HCEC 1CT (cell line): ENCODE measurements at regions not wholly inside any gene's neighbourhood (a gene's known extent, or its start where the extent isn't known, plus 50 kb on each side); places are given as distances from the start of the nearest gene placed in this dataset.
"Not testable (repeated sequence)": the region's sequence is repeated elsewhere in the genome, so short reads cannot be mapped to it uniquely, and the experiment has no call there.

Experiments
- DNase-seq: peaks from one replicate; pipeline ENCODE4 v3.0.0-alpha.2; 2017

DNA sequence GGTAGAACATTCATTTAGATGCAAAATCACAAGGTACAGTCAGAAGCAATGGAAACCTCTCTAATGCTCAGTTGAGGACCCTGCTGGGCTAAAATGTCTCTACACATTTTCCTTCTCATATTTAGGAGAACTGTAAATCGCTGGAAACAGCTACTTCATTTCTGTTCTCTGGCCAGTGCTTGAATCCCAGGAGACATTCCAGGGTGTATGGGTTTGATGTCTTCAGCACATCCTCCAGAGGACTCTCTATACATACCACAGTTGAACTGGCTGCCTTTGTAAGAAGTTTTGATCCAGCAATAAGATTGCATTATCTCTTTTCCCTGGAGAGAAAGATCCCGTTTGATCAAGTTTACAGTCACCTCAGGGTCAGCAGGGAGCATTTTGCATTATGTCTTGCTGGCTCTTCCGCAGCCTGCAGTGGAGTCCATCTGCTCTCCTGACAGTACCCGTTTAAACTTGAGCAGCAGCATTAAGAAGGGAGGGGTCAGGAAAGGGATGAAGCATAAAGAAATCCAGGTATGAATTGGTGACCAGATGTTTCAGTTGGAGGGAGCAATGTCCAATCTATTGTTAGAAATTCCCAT, 676.0 kb downstream of the EPHA3 start:
- no peak for DNase-seq

DNA sequence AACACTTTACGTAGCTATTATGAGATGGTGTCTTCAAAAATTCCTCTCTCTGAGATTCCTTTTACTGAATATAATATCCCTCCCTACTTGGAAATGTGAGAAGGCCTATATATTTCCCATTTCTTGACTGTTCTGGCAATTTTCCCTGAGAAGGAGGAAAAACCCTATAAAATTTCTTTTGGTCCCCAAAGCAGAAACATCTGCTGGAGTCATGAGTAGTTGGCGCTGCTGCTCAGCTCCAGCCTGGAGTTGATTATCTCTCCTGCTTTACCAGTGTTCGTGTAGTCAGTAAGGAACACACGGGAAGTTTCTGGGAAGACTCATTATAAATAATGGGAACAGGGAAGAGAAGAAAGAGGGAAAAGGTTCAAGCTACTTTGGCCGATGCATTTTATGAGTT, 680.1 kb downstream of the EPHA3 start:
- DNase-seq = no peak

- no peak for DNase-seq
Observed at GRCh38 chr3:89787979-89788378, 680.6 kb downstream of the EPHA3 start.

DNA sequence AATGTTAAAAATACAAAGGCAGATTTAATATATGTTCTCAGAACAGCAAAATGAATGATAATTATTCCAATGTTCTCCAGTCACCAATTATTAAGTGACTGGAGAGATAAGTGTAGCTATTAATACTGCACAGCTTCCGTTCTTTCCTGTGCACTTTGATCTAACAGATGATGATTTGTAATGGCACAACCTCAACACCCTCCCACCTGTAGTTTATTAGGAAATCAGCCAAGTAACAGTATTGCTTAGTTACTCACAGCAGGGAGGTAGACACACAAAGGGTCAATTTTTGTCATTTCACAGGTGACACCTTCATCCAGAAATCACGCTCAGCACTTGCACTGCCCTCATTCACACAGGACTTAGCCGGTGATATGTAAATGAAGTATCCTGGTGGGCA, 688.1 kb downstream of the EPHA3 start:
- no peak for DNase-seq

DNA sequence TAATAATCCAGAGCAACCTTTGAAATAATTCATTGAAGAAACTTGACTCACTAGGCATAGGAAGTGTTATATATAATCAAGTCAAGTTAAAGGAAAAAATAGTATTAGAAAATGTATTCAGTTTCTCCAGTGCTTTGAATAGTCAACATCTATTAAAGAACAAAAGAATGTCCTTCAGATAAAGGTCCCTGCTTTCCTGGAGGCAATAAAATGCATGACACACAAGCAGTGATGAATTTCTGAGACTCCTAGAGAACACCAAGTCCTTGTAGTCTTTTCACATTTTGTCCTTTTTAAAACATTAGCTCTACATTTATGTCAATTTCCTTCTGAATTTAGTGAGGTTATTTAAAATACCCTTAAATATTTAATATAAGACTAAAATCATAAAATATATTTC, 695.5 kb downstream of the EPHA3 start:
- DNase-seq = no peak

DNA sequence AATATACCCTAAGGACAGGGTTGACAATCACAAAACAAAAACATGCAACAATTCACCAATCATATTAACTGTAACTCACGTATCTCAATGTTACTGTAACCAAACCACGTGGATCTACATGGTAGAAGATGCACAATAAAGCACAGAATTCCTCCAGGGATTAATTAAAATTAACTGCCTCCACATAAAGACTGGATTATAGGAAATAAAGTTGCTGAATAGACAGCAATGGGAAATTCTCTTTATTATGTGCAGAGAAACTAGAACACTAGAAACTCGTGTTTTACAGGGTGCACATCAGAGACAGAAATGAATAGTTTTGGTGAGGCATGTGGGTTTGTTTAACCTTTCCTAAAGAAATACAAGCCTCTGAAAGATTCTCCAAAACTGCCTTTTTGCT, 696.3 kb downstream of the EPHA3 start:
- no peak for DNase-seq

GRCh38 chr3:89806166-89806565, 698.7 kb downstream of the EPHA3 start:
- DNase-seq = no peak

DNA sequence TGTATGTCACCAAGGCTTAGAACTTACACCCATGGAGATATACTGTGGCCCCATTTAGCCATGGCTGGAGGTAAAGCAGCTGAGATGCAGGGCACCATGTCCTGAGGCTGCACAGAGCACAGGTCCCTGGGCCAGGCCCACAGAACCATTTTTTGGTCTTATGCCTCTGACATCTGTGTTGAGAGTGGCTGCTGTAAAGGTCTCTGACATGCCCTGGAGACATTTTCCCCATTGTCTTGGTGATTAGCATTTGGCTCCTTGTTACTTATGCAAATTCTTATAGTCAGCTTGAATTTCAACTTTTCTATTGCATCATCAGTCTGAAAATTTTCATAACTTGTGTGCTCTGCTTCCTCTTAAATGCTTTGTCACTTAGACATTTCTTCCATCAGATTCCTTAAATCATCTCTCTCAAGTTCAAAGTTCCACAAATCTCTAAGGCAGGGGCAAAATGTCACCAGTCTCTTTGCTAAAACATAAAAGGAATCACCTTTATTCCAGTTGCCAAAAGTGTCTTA, 701.3 kb downstream of the EPHA3 start:
- DNase-seq = no peak

- DNase-seq = no peak
Observed at GRCh38 chr3:89813500-89813899, 706.1 kb downstream of the EPHA3 start.

DNA sequence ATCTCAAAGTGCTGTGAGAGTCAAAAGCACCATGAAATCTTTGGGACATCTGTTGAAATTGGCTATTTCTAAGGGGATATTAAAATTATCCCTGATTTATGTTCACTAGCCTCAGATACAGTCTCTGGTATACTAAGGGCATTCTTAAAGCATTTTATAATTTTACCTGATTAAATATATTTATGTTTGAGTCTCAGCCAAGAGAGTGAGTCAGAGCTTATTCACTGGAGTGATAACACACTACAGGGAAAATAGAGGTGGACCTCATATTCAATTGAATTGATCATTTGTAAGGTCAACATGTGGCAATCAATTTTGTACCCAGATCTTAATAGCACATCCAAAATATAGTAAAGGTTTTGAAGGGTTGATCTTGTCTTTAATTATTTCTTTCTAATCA, 733.6 kb downstream of the EPHA3 start:
- DNase-seq = no peak

DNA sequence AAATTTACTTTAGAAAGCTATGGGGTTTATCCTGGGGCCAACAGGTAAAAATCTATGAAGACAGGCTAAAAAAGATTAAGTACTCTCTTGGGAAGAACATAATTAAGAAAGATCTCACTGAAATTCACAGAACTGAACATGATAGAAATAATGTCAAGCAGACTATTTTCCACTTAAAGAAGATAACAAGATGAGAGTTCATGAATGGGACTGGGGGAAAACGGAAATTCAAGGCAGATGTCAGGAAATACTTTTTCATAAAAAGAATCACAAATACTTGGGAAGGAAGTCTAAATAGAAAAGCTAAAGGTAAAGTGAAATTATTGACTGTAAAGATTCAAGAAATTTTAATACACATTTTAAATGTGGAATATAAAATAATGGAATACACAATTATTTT, 737.6 kb downstream of the EPHA3 start:
- DNase-seq = no peak

DNA sequence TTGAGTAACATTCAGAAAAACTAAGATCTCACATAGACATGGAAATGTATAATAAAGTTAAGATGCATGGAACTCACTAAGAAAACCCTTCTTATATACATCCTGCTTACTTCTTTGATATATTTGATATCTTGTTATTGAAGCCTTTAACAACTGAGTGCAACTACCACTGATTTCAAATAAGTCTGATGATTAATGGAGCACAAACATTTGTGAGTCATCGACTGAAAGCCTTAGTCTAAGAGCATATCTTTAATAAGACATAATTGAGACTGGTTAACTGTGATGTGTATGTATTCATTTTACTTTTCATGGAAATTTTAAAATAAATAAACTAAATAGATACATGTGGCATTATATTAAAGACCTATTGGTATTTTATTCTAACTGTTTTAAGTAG, 740.5 kb downstream of the EPHA3 start:
- peak; percentile 35 for DNase-seq

DNA sequence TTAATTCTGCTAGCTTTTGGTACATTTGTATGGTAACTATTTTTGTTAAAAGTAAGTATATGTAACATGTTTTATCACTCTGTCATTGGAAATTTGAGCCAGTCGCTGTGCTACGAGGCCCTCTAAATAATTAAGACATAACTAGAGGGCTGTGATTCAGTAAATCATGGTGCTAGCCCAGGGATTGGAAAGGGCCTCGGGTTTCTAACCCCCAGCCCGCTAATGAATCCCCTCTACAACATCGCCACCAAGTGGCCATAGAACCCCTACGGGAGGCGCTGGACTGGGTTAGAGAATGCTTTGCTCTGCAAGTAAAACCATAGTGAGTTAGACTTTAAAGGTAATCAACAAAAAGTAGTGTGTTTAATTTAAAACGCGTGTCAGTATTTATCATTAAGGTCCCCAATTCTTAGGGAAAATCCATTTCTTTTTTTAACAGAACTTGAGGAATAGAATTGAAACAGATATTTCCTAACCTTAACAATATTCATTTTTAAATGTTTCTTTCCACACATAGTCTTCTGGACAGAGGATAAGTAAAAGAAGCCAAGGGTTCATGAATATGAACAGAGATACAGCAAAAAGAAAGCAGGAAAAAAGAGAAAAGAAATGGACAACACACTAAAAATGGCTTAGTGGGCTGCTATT, 744.7 kb downstream of the EPHA3 start:
- DNase-seq = peak; percentile 32

DNA sequence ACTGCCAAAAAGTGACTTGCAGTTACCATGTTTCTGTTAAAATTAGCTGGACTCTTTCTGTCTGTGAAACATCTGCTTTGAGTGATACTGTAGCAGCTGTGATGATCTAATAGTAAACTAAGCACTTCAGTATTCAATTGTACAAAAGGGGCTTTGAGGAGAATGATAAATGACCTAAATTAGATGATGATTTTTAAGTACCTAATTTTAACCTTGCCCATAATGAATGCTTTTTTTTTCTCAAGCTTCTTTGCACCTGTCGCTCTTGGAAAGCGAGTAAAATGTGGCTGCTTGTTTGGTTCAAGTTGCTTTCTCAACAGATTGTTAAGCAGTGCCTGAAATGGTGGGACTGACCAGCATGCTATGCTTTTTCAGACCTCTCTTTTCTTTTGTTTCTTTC, 752.3 kb downstream of the EPHA3 start:
- DNase-seq = peak; percentile 33

GRCh38 chr3:89867286-89867685, 759.9 kb downstream of the EPHA3 start:
- no peak for DNase-seq

DNA sequence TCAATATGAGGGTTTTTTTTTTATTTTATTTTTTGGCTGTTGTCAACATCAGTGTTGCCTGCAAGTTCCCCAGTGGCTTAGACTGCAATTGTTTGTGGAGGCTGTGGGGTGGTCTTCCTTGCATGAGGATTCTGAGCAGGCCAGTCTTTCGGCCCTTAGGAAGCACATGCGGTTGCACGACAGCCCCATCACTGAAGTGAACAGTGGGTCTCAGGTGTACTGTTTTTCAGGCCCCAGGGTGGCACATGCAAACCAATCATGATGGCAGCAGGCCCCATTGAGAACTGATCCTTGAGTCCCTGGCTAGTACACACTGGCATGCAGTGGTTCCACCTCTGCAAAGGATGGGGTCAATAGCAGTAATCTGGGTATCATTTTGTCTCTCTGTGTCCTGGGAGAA, 768.7 kb downstream of the EPHA3 start:
- no peak for DNase-seq

DNA sequence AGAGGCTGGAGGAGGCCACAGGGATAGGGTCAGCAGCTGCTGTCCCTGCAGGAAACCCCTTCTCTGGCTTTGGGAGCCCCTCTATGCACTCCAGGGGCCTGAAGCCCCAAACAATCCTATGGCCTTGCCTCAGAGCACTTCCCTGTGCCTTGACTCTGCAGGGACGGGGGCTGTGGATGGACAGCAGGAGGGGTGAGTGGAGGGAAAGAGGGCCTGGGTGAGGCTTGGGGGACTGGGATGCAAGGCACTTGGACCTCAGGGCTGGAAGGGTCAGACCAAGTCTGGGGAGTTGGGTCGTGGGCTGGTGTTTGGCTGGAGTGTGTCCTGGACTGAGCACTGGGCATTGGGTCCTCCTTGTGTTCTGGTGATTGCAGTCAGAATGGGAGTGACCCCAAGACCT, 769.8 kb downstream of the EPHA3 start:
- DNase-seq = no peak

DNA sequence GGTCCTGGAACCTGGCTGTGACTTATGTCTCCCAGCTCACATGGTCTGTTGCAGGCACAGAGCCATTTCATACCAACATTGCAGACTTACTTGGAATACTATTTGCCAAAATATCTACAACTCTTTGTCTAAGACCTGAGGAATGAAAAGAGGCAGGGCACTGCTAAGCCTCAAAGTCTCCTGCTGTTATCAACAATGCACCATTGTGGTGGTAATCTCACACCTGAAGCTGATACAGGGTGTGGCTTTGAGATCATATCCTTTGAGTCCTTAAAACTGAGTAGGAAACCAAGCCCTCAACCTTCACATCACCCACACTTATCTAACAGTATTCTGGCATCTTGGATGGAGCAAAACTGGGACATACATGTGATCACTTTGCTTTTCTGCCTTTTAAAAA, 782.0 kb downstream of the EPHA3 start:
- DNase-seq = no peak

GRCh38 chr3:89908711-89909213, 801.3 kb downstream of the EPHA3 start:
- DNase-seq = no peak

DNA sequence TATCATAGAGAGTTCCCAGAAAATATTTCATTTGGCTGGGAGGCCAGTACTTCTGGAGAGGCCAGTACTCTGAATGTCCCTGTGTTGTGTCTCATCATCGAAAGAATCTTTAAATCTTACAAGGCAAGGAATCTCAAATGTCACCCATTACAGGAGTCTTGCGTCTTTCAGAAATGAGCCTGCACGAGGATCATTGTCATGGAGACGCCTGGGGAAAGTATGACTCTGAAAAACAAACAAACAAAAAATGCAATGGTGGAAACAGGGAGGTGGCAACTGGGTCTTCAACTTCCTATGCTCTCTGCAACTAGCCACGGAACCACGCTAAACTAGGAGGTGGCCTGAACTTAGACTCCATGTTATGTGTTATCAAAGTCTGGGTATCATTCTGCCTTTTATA, 804.6 kb downstream of the EPHA3 start:
- no peak for DNase-seq

DNA sequence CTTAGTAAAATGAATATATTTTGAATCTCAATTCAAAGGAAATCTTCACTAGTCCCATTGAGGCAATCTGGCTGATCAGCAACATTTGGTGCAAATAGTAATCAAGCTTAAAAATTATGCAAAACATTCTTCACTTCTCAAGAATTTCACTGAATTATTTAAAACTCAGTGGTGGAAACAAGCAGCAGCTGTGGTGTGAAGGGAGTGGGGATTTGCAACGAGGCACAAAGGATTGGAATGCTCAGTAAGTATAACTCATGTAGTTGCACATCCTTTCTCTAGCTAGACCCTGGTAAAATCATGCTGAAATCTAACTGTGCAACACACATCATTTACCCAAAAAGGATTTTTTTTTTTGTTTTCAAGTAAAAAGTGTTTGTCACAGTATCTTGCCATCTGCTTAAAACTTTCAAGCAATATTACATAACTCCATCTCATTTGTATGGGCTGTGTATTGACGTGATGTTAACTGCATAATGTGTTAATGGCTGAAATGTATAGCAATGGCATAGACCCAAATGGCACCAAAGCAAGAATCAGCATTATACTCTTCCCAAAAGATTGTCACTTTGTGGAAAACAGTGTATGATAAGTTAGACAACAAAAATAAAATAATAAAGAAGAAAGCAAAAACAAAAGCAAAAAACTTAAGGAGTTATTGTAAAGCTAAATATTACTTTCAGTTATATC, 816.6 kb downstream of the EPHA3 start:
- no peak for DNase-seq

GRCh38 chr3:89925976-89926375, 818.6 kb downstream of the EPHA3 start:
- no peak for DNase-seq

DNA sequence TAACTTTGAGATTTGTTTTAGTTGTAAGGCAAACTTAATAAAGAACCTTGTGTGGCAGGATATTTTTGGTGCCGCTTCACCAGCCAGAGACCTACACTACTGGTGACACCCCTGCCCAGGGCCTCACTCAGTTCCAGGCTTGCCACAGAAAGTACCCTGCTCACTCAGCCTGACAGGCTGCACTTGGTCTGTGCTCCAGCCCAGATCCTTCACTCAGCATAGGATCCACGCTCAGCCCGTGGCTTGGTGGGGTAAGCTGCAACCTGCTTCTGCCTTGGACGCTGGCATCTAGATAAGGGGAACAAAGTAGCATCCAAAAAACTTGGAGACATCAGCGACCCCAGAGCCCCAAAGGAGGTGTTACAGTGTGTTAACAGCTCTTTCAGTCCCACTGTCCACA, 825.5 kb downstream of the EPHA3 start:
- no peak for DNase-seq

DNA sequence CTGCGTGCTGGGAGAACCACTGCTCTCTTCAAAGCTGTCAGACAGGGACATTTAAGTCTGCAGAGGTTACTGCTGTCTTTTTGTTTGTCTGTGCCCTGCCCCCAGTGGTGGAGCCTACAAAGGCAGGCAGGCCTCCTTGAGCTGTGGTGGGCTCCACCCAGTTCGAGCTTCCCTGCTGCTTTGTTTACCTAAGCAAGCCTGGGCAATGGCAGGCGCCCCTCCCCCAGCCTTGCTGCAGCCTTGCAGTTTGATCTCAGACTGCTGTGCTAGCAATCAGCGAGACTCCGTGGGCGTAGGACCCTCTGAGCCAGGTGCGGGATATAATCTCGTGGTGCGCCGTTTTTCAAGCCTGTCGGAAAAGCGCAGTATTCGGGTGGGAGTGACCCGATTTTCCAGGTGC, 837.0 kb downstream of the EPHA3 start:
- not testable (repeated sequence) for DNase-seq
